Mesothelial cell of epicardium (in vitro differentiated cells): ENCODE measurements at regions not wholly inside any gene's neighbourhood (a gene's known extent, or its start where the extent isn't known, plus 50 kb on each side); places are given as distances from the start of the nearest gene placed in this dataset.

Source experiments
- DNase-seq, 2 experiments: peaks; one replicate each; pipeline ENCODE4 v3.0.0; 2021; ENCODE audit warnings: low spot score in 2 of 2; ENCODE audit not compliant: unreplicated experiment in 2 of 2
- H3K27ac Mint-ChIP-seq: 2 replicates; pipeline ENCODE4 v1.8.0; 2021; ENCODE audit warnings: mixed read lengths
- H3K27me3 Mint-ChIP-seq: 2 replicates; pipeline ENCODE4 v1.8.0; 2021; ENCODE audit warnings: low read depth, mixed read lengths
- H3K36me3 Mint-ChIP-seq: 2 replicates; pipeline ENCODE4 v1.8.0; 2021; ENCODE audit warnings: mixed read lengths
- H3K4me1 Mint-ChIP-seq: 2 replicates; pipeline ENCODE4 v1.8.0; 2021; ENCODE audit warnings: mixed read lengths
- H3K4me3 Mint-ChIP-seq: 2 replicates; pipeline ENCODE4 v1.8.0; 2021; ENCODE audit warnings: mild to moderate bottlenecking, moderate library complexity, mixed read lengths
- H3K9me3 Mint-ChIP-seq: 2 replicates; pipeline ENCODE4 v1.8.0; 2021; ENCODE audit warnings: mixed read lengths
- TF ChIP-seq, protein P1 (sequence below): fragments of 200-600 bp; sonication (generic); IDR thresholded peaks from one replicate; pipeline ENCODE4 v1.5.0; 2021; ENCODE audit warnings: antibody characterized with exemption; ENCODE audit not compliant: unreplicated experiment

DNA sequence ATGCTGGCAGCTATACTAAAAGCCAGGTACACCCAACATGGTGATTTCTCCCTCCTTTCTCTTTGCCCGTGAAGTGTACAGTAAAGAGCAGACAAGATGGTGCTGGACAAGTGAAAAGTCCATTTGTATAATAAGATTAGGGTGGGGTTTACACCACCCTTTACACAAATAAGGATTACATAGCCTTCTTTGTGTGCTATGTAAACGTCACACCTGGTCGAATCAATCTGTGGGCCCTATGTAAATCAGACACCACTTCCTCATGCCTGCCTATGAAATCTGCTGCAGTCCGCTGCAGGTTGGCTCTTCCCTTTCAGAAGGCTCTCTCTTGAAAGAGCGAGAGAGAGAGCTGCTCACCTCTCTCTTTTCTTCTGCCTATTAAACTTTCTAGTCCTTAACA lies 1054.3 kb upstream of the SLC39A10 start:
- no peaks in the 10 kb centered on the region for H3K4me1 Mint-ChIP-seq
- H3K4me3 Mint-ChIP-seq: no peak overlapping the region
- H3K27me3 Mint-ChIP-seq: no peaks in the 10 kb centered on the region
- no peak for DNase-seq
- peaks cover 5% of the 10 kb centered on the region for H3K36me3 Mint-ChIP-seq
- H3K27ac Mint-ChIP-seq: no peak overlapping the region
- TF ChIP-seq, protein P1, sequence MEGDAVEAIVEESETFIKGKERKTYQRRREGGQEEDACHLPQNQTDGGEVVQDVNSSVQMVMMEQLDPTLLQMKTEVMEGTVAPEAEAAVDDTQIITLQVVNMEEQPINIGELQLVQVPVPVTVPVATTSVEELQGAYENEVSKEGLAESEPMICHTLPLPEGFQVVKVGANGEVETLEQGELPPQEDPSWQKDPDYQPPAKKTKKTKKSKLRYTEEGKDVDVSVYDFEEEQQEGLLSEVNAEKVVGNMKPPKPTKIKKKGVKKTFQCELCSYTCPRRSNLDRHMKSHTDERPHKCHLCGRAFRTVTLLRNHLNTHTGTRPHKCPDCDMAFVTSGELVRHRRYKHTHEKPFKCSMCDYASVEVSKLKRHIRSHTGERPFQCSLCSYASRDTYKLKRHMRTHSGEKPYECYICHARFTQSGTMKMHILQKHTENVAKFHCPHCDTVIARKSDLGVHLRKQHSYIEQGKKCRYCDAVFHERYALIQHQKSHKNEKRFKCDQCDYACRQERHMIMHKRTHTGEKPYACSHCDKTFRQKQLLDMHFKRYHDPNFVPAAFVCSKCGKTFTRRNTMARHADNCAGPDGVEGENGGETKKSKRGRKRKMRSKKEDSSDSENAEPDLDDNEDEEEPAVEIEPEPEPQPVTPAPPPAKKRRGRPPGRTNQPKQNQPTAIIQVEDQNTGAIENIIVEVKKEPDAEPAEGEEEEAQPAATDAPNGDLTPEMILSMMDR: no peak
- H3K9me3 Mint-ChIP-seq: peaks cover 42% of the 10 kb centered on the region

DNA sequence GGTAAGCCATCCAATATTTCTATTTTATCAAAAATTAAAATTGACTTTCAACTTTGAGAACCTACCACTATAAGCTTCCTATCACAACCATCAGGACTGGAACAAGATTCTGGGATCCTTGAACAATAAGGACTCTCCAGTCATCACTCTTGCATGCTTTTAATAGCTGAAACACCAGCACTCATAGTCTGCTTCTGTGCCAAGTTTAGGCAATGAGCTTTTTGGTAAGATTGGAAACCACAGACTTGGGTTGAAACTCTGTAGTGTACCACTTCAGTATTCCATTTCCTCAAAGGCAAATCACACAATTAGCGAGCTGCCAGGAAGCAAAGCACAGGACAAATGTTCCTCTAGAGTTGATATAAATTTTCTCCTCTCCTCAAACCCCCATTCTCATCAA lies 1065.8 kb upstream of the SLC39A10 start:
- Mint-ChIP-seq H3K27ac (no peak overlapping the region), H3K9me3 (peaks cover 36% of the 10 kb centered on the region), H3K36me3 (no peaks in the 10 kb centered on the region), H3K4me1 (peaks cover 12% of the 10 kb centered on the region), H3K4me3 (no peak overlapping the region), H3K27me3 (no peaks in the 10 kb centered on the region)
- no peak for DNase-seq
- TF ChIP-seq, protein P1: no peak

DNA sequence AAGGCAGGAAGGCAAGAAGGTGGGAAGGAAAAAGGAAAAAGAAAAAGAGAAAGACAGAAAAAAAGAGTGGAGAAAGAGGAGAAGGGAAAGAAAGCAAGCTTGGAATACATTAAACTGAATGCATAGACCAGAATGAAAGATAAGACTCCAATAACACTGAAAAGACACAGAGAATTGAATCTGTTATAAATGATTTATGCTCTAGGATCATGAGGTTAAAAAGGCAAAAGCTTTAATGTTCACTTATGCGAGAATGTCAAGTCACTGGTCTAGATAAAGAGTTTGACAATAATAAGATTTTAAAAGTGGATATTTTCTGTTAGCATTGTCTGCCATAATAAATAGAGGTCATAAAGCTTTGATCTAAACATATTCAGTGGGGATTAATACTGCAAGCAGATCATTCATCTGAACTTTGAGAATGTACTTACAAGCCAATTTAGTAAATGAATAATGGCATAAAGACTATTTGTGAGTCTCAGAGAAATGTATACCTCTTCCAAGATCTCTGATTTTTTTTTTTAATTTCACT lies 1069.2 kb upstream of the SLC39A10 start:
- Mint-ChIP-seq H3K4me1 (peaks cover 12% of the 10 kb centered on the region), H3K4me3 (no peak overlapping the region), H3K36me3 (no peaks in the 10 kb centered on the region), H3K27me3 (no peaks in the 10 kb centered on the region), H3K9me3 (peaks cover 23% of the 10 kb centered on the region), H3K27ac (peak overlapping the region; percentile 41)
- TF ChIP-seq, protein P1: no peak
- no peak for DNase-seq

DNA sequence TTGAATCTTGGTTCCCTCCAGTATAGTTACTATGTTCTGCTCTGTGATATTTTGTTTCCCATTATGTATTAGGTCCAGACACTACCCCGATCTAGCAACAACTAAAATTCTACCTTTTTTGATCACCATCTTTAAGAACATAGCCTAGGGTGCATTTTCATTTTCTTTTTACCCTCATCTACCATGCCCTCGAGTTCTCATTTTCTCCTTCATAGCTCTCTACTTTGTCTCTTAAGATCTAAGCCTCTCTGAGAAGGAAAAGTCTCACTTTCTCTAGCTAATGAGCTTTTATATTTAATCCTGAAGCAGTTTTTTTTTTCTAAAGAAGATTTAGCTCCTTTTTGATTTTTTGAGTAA lies 1089.4 kb upstream of the SLC39A10 start:
- Mint-ChIP-seq H3K27ac (no peak overlapping the region), H3K4me3 (no peak overlapping the region), H3K9me3 (no peaks in the 10 kb centered on the region), H3K27me3 (no peaks in the 10 kb centered on the region), H3K4me1 (peaks cover 11% of the 10 kb centered on the region), H3K36me3 (no peaks in the 10 kb centered on the region)
- no peak for DNase-seq
- TF ChIP-seq, protein P1: no peak

DNA sequence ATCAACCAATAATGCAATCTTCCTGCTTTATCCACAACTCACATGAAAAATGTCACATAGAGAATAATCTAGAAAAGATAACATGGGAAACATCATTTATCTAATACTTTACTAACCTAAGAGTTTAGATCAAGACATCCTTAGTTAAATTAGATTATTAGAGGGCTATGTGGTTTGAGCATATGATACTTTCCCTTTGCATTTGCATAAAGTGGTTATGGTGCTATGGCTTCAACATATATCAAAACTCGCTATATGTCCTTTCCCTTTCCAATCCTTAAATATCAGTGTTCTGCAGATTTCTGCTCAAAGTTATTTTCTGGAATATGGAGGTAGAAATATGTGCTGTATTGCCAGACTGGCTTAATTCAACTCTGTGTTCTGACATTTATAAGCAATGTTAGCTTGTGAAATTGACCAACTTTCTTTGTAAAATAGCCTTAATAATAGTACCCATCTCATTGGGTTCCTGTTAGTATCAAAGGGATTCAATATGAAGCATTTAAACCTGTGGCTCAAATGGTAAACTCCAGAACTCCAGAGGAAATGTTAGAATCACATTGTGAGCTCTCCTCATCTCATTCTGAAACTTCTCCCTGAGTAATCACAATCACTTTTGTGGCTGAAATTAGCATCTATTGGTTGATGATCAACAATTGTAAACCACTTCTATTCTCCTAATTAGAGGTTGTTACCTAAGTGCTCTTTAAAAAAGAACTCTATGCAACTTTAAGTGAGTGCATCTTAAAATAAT lies 1089.9 kb upstream of the SLC39A10 start:
- TF ChIP-seq, protein P1: no peak
- Mint-ChIP-seq H3K36me3 (no peaks in the 10 kb centered on the region), H3K27me3 (no peaks in the 10 kb centered on the region), H3K9me3 (peaks cover 5% of the 10 kb centered on the region), H3K4me3 (no peak overlapping the region), H3K4me1 (peaks cover 11% of the 10 kb centered on the region), H3K27ac (no peak overlapping the region)
- DNase-seq: no peak
